Vagina (tissue), 2 donors: ENCODE measurements at regions not wholly inside any gene's neighbourhood (a gene's known extent, or its start where the extent isn't known, plus 50 kb on each side); places are given as distances from the start of the nearest gene placed in this dataset.

ENCODE experiments used
- DNase-seq, 2 donors: peaks; one replicate each; pipeline ENCODE4 v3.0.0-alpha.2; 2017; ENCODE audit errors: extremely low spot score in 2 of 2
- H3K27ac ChIP-seq: fragments of 200-600 bp; sonication (generic); one replicate; pipeline ENCODE4 v1.5.1; 2019
- H3K27me3 ChIP-seq: fragments of 200-600 bp; sonication (generic); one replicate; pipeline ENCODE4 v1.5.1; 2019
- H3K36me3 ChIP-seq, 2 donors: fragments of 200-600 bp; sonication (generic); one replicate each; pipeline ENCODE4 v1.5.1; 2017 to 2019
- H3K4me1 ChIP-seq: fragments of 200-600 bp; sonication (generic); one replicate; pipeline ENCODE4 v1.5.1; 2019
- H3K4me3 ChIP-seq, 2 donors: fragments of 200-600 bp; sonication (generic); 1 replicate in 1 of 2; 2 replicates in 1 of 2; pipeline ENCODE4 v1.5.1; 2016 to 2019
- H3K9me3 ChIP-seq: fragments of 200-600 bp; sonication (generic); one replicate; pipeline ENCODE4 v1.5.1; 2019
- CTCF ChIP-seq, 3 experiments: fragments of 450-650 bp in 2 of 3; fragments of 200-600 bp in 1 of 3; sonication (generic) in 1 of 3; IDR thresholded peaks; one replicate each; pipeline ENCODE4 v1.5.1; 2017 to 2019; ENCODE audit warnings: antibody characterized with exemption in 3 of 3, mild to moderate bottlenecking in 2 of 3, moderate library complexity in 2 of 3
- POLR2A ChIP-seq, 2 donors: fragments of 450-650 bp; IDR thresholded peaks; one replicate each; pipeline ENCODE4 v1.6.1; 2017; ENCODE audit warnings: antibody characterized with exemption in 2 of 2, mild to moderate bottlenecking in 2 of 2, moderate library complexity in 2 of 2
- POLR2AphosphoS5 ChIP-seq, 2 donors: sonication (generic); formaldehyde crosslinking; IDR thresholded peaks; one replicate each; pipeline ENCODE4 v1.9.0; 2017; ENCODE audit warnings: antibody characterized with exemption in 2 of 2, mild to moderate bottlenecking in 2 of 2, low read depth in 1 of 2; ENCODE audit not compliant: insufficient read depth in 1 of 2
- intact Hi-C: fragments of 100-400 bp; cut with DNase I; formaldehyde crosslinking; loops from one replicate; pipeline ENCODE4 v1.15.1; 2023

DNA sequence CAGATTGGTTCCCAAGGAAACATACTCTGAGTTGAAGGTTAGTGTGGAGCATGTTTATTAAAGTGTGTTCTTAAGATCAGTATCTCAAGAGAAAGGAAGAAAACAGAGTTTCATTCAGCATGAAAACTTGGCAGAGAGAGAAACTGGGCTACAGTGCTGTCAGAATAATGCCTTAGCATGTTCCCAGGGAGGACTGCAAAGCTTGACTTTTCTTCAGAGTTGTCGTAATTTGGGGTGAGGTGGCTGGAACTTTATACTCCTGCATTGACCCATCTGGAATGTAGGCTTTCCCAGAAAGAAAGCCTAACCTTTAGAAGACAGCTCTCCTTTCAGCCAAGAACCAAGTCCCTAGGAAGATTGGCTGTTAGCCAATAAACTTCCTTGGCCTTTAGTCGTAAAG lies 190.8 kb upstream of the CNTN5 start:
- no peak overlapping the region for H3K4me3 ChIP-seq
- no peaks in the 10 kb centered on the region for H3K36me3 ChIP-seq
- intact Hi-C loops, result no loop called here
- TF ChIP-seq POLR2A (IDR thresholded peaks at IDR 0.05) (no peak), CTCF (IDR thresholded peaks at IDR 0.05) (no peak), POLR2AphosphoS5 (IDR thresholded peaks at IDR 0.05; ENCODE audit: insufficient read depth in 1 of 2, low read depth in 1 of 2) (no peak)
- H3K27ac ChIP-seq, result no peak overlapping the region
- no peaks in the 10 kb centered on the region for H3K27me3 ChIP-seq
- H3K9me3 ChIP-seq, result no peaks in the 10 kb centered on the region
- no peaks in the 10 kb centered on the region for H3K4me1 ChIP-seq
- no peak for DNase-seq

DNA sequence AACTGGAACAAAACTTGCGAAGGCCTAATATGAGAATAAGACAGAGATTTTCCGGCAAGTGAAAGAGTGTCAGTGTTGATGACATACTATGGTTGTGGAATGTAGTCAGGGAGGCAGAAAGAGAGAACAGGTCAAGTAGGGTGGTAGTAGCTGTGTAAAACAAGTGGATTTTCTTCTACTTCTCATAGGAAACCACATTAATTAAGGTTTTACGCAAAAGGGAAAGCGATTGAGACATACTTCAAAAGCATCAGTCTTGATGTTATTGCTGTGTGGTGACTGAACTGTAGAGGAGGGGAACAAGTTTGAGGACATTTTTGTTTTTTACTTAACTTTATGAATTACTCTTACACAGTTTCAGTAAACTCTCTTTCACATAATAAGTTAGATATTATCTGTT lies 186.0 kb upstream of the CNTN5 start:
- intact Hi-C loops, result no loop called here
- no peaks in the 10 kb centered on the region for H3K9me3 ChIP-seq
- H3K4me3 ChIP-seq, result no peak overlapping the region
- TF ChIP-seq CTCF (IDR thresholded peaks at IDR 0.05) (no peak), POLR2A (IDR thresholded peaks at IDR 0.05) (no peak), POLR2AphosphoS5 (IDR thresholded peaks at IDR 0.05; ENCODE audit: insufficient read depth in 1 of 2, low read depth in 1 of 2) (no peak)
- H3K4me1 ChIP-seq, result no peaks in the 10 kb centered on the region
- H3K27me3 ChIP-seq, result no peaks in the 10 kb centered on the region
- no peak overlapping the region for H3K27ac ChIP-seq
- no peaks in the 10 kb centered on the region for H3K36me3 ChIP-seq
- no peak for DNase-seq

DNA sequence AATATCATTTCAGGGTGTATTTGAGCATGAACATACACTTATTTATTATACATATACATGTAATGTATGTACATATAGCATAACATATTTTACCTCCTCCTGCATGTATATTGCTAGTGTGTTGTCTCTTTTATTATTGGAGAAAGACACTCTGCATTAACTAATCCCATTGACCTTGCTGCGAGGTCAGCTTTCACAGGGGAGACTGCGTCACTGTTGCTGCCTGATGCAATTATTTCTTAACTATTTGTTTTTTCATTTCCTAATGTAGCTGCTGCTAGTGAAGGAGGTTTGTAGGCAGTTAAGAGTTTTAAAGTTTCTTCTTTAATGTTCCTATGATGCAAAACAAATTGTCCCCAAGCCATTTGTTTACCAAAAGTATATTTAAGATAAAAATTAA lies 185.4 kb upstream of the CNTN5 start:
- intact Hi-C loops, result no loop called here
- no peak overlapping the region for H3K4me3 ChIP-seq

DNA sequence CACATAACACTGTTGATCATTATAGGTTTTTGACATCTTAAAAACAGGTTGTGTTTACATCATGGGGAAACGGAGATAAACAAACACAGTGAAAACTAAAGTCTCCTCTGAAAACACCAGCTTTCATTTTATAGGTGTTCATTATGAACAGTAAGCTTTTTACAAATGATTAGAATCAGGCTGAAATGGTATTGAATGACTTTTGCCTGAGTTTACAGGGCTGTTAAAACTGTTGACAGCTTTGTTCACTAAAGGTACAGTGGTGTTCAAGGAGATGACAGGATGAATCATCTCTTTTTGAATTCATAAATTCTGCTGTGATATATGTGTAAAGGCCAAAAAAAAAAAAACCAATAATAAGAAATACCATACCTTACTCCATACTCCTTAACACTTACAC lies 184.6 kb upstream of the CNTN5 start:
- Histone ChIP-seq H3K9me3 (no peaks in the 10 kb centered on the region), H3K4me1 (no peaks in the 10 kb centered on the region), H3K27ac (no peak overlapping the region), H3K27me3 (no peaks in the 10 kb centered on the region), H3K36me3 (no peaks in the 10 kb centered on the region), H3K4me3 (no peak overlapping the region)
- no peak for TF ChIP-seq CTCF (IDR thresholded peaks at IDR 0.05)
- TF ChIP-seq POLR2AphosphoS5 (IDR thresholded peaks at IDR 0.05; ENCODE audit: insufficient read depth in 1 of 2, low read depth in 1 of 2), result no peak
- no peak for TF ChIP-seq POLR2A (IDR thresholded peaks at IDR 0.05)
- DNase-seq, result no peak
- intact Hi-C loops, result no loop called here

More for the DNA sequence above, 185.4 kb upstream of the CNTN5 start:
- H3K27me3 ChIP-seq, result no peaks in the 10 kb centered on the region
- no peak for DNase-seq
- no peak overlapping the region for H3K27ac ChIP-seq
- H3K36me3 ChIP-seq, result no peaks in the 10 kb centered on the region
- H3K4me1 ChIP-seq, result no peaks in the 10 kb centered on the region
- TF ChIP-seq POLR2AphosphoS5 (IDR thresholded peaks at IDR 0.05; ENCODE audit: insufficient read depth in 1 of 2, low read depth in 1 of 2) (no peak), CTCF (IDR thresholded peaks at IDR 0.05) (no peak), POLR2A (IDR thresholded peaks at IDR 0.05) (no peak)
- no peaks in the 10 kb centered on the region for H3K9me3 ChIP-seq

DNA sequence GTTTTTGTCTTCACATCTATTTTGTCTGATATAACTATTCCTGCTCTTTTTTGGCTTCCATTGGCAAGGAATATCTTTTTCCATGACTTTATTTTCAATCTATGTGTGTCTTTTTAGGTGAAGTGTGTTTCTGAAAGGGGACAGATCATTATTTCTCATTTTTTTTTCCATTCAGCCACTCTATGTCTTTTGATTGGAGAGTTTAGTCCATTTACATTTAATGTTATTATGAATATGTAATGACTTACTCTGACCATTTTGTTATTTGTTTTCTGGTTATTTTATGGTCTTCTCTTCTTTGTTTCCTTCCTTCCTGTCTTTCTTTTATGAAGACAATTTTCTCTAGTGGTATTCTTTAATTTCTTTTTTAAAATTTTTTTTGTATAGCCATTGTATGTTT lies 178.6 kb upstream of the CNTN5 start:
- Histone ChIP-seq H3K4me3 (no peak overlapping the region), H3K27me3 (no peaks in the 10 kb centered on the region), H3K27ac (no peak overlapping the region), H3K9me3 (no peaks in the 10 kb centered on the region), H3K4me1 (no peaks in the 10 kb centered on the region), H3K36me3 (no peaks in the 10 kb centered on the region)
- intact Hi-C loops, result no loop called here
- TF ChIP-seq CTCF (IDR thresholded peaks at IDR 0.05) (no peak), POLR2AphosphoS5 (IDR thresholded peaks at IDR 0.05; ENCODE audit: insufficient read depth in 1 of 2, low read depth in 1 of 2) (no peak), POLR2A (IDR thresholded peaks at IDR 0.05) (no peak)
- no peak for DNase-seq
